OCI-LY7 (cell line): ENCODE measurements at regions not wholly inside any gene's neighbourhood (a gene's known extent, or its start where the extent isn't known, plus 50 kb on each side); places are given as distances from the start of the nearest gene placed in this dataset.

Experiments
- BruUV-seq: library from RNA; stranded (reverse); fragments of 400-500 nt; replicated peaks from 2 replicates; lab custom pipeline; 2021; lab: Mats Ljungman, UMichigan
- CTCF ChIA-PET: fragments of 300-600 bp; sonication (Branson Sonifier 250); formaldehyde crosslinking; loops from one replicate; lab custom pipeline; 2022; ENCODE audit warnings: antibody characterized with exemption; ENCODE audit not compliant: unreplicated experiment; lab: Charles Lee
- POLR2A ChIA-PET: fragments of 300-600 bp; sonication (Branson Sonifier 250); formaldehyde crosslinking; loops from one replicate; lab custom pipeline; 2022; ENCODE audit warnings: antibody characterized with exemption; lab: Charles Lee
- DNase-seq: peaks from one replicate; pipeline ENCODE4 v3.0.0-alpha.2; 2015; ENCODE audit warnings: low spot score
- H2AFZ ChIP-seq: fragments of 200-600 bp; sonication (generic), shearing (Covaris generic); 2 replicates; pipeline ENCODE4 v1.6.1; 2014; ENCODE audit warnings: mild to moderate bottlenecking, antibody characterized with exemption, low read length, moderate library complexity
- H3K27ac ChIP-seq: fragments of 200-600 bp; sonication (generic); 2 replicates; pipeline ENCODE4 v1.5.1; 2014; ENCODE audit warnings: mixed run types, low read depth, mild to moderate bottlenecking, moderate library complexity, low read length, inconsistent platforms; ENCODE audit not compliant: poor library complexity, severe bottlenecking
- H3K36me3 ChIP-seq: fragments of 200-600 bp; sonication (generic); 2 replicates; pipeline ENCODE4 v1.6.1; 2014; ENCODE audit warnings: mild to moderate bottlenecking, antibody characterized with exemption, low read length, moderate library complexity, mixed read lengths; ENCODE audit not compliant: insufficient read depth
- H3K4me1 ChIP-seq: fragments of 200-600 bp; sonication (generic); 2 replicates; pipeline ENCODE4 v1.5.1; 2014; ENCODE audit warnings: mild to moderate bottlenecking, low read length; ENCODE audit not compliant: insufficient read depth, poor library complexity, severe bottlenecking
- H3K4me2 ChIP-seq: fragments of 200-600 bp; sonication (generic); 2 replicates; pipeline ENCODE4 v1.6.1; 2014; ENCODE audit warnings: mild to moderate bottlenecking, low read length
- H3K4me3 ChIP-seq: fragments of 200-600 bp; sonication (generic); 2 replicates; pipeline ENCODE4 v1.5.1; 2014; ENCODE audit warnings: mild to moderate bottlenecking, low read depth, low read length; ENCODE audit not compliant: poor library complexity, severe bottlenecking
- H3K79me2 ChIP-seq: fragments of 200-600 bp; sonication (generic); 2 replicates; pipeline ENCODE4 v1.6.1; 2016; ENCODE audit warnings: low read depth, mild to moderate bottlenecking, low read length, moderate library complexity, mixed read lengths; ENCODE audit not compliant: insufficient read depth
- H3K9me2 ChIP-seq: fragments of 200-600 bp; sonication (generic); 2 replicates; pipeline ENCODE4 v1.6.1; 2016; ENCODE audit warnings: mild to moderate bottlenecking, low read length, mixed read lengths; ENCODE audit not compliant: insufficient read depth
- H3K9me3 ChIP-seq: fragments of 200-600 bp; sonication (generic); 2 replicates; pipeline ENCODE4 v1.6.1; 2014; ENCODE audit warnings: mild to moderate bottlenecking, mixed run types, low read length, mixed read lengths
- H4K20me1 ChIP-seq: fragments of 200-600 bp; sonication (generic); 2 replicates; pipeline ENCODE4 v1.6.1; 2014; ENCODE audit warnings: mild to moderate bottlenecking, antibody characterized with exemption, low read length, moderate library complexity, mixed read lengths; ENCODE audit not compliant: insufficient read depth
- EZH2phosphoT487 ChIP-seq: fragments of 200-600 bp; sonication (generic); IDR thresholded peaks from 2 replicates; pipeline ENCODE4 v1.6.1; 2018; ENCODE audit warnings: low read depth, borderline replicate concordance, mild to moderate bottlenecking, mixed run types, antibody characterized with exemption, low read length, moderate library complexity, mixed read lengths
- intact Hi-C: fragments of 100-400 bp; cut with micrococcal nuclease; formaldehyde crosslinking; loops from one replicate; pipeline ENCODE4 v1.10.0; 2022; ENCODE audit not compliant: unreplicated experiment
- TF ChIP-seq, protein P1 (sequence below): fragments of 200-600 bp; sonication (generic); conservative IDR thresholded peaks from 2 replicates; pipeline ENCODE4 v1.5.1; 2014; ENCODE audit warnings: mild to moderate bottlenecking, antibody characterized with exemption, low read length, moderate library complexity, mixed read lengths

DNA sequence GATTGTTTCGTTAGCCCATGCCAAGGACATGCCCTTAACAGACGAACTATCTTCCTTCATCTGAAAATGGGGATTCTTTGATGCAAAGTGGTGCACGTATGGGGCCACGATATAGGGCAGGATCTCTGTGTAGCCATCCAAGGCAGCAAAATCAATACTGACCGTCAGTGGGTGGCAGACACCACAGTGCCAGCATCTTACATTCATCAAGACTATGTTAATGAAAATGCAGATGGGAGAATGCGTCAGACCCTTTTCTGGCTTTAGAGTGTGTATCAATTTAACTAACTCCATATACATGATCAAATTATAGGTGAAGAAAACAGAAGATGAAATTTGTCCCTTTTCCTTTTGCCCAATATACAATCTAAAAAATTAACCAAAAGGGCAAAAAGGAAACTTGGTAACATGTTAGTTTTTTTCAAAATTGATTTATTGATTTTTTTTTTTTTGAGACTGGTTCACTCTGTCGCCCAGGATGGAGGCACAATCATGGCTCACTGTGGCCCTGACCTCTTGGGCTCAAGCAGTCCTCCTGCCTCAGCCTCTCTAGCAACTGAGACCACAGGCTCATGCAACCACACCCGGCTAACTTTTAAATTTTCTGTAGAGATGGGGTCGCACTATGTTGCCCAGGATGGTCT lies 169.2 kb upstream of the SPRY4 start:
- H3K4me1 ChIP-seq, result no peaks in the 10 kb centered on the region
- H3K9me3 ChIP-seq, result no peaks in the 10 kb centered on the region
- ChIA-PET POLR2A (no interaction called here), CTCF (no interaction called here)
- H3K79me2 ChIP-seq, result no peaks in the 10 kb centered on the region
- no peaks in the 10 kb centered on the region for H3K36me3 ChIP-seq
- TF ChIP-seq, protein P1, sequence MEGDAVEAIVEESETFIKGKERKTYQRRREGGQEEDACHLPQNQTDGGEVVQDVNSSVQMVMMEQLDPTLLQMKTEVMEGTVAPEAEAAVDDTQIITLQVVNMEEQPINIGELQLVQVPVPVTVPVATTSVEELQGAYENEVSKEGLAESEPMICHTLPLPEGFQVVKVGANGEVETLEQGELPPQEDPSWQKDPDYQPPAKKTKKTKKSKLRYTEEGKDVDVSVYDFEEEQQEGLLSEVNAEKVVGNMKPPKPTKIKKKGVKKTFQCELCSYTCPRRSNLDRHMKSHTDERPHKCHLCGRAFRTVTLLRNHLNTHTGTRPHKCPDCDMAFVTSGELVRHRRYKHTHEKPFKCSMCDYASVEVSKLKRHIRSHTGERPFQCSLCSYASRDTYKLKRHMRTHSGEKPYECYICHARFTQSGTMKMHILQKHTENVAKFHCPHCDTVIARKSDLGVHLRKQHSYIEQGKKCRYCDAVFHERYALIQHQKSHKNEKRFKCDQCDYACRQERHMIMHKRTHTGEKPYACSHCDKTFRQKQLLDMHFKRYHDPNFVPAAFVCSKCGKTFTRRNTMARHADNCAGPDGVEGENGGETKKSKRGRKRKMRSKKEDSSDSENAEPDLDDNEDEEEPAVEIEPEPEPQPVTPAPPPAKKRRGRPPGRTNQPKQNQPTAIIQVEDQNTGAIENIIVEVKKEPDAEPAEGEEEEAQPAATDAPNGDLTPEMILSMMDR, result no peak
- no peak for TF ChIP-seq EZH2phosphoT487
- no peak overlapping the region for H2AFZ ChIP-seq
- H3K4me3 ChIP-seq, result no peak overlapping the region
- no peak overlapping the region for H3K27ac ChIP-seq
- H4K20me1 ChIP-seq, result no peaks in the 10 kb centered on the region
- intact Hi-C loops, result no loop called here
- no TSS peak for BruUV-seq
- no peaks in the 10 kb centered on the region for H3K9me2 ChIP-seq
- H3K4me2 ChIP-seq, result no peak overlapping the region
- no peak for DNase-seq

DNA sequence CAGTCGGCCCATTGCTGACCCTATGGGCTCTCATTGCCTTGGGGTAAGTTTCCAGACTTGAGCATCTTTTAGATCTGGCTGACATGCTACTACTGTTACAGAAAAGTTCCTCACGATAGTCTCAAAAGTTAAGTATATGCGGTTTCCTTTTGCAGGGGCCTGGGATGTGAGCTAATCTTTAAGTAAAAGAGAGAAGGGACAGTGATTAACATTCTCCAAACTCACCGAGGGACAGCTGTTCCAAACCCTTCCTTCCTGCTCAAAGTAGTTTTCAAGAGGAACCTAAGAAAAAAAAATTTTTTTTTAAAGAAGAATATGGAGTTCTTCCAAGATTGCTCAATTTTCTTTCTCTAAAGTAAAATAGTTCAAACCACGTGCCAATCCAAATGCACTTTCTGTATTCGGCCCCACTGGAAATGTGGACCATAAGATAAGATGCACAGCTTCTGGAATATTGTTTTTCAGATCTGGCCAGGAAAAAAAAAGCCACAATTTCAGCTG lies 168.0 kb upstream of the SPRY4 start:
- no TSS peak for BruUV-seq

More for the DNA sequence above, 168.0 kb upstream of the SPRY4 start:
- no peak overlapping the region for H2AFZ ChIP-seq
- intact Hi-C loops, result no loop called here
- no peak overlapping the region for H3K4me3 ChIP-seq
- H3K27ac ChIP-seq, result no peak overlapping the region
- no peak for DNase-seq
- no peaks in the 10 kb centered on the region for H3K4me1 ChIP-seq
- POLR2A ChIA-PET, result interaction anchor here (0.6 to 1.0 kb wide), 5 partner anchors 11 to 260 kb away, joined by 3 to 5 read pairs (median 3); no protein-coding TSS in a partner anchor
- H3K4me2 ChIP-seq, result no peak overlapping the region
- H3K36me3 ChIP-seq, result no peaks in the 10 kb centered on the region
- H3K79me2 ChIP-seq, result no peaks in the 10 kb centered on the region
- no peak for TF ChIP-seq EZH2phosphoT487
- TF ChIP-seq, protein P1, result no peak
- no peaks in the 10 kb centered on the region for H3K9me3 ChIP-seq
- CTCF ChIA-PET, result no interaction called here
- H3K9me2 ChIP-seq, result no peaks in the 10 kb centered on the region
- no peaks in the 10 kb centered on the region for H4K20me1 ChIP-seq
